ENCODE measurements at regions not wholly inside any gene's neighbourhood (a gene's known extent, or its start where the extent isn't known, plus 50 kb on each side); places are given as distances from the start of the nearest gene placed in this dataset.

DNA sequence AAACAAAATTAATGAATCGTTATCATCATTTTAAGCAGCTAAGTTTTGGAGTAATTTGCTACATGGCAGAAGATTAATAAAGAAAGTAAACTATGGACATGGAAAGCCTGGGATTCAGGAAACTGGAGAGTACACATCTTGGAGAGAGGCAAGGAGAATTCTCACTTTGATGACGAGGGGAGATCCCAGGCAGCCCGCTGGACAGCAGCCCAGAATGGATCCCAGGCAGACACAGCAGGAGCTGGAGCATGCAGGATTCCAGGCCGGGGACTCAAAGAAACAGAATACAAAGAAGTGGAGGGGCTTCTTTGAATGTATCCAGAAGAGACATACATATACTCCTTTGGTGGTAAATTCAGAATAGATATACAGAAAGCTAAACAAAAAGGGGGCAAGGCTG lies 118.0 kb upstream of the ATP6AP2 start:
- TF ChIP-seq CTCF (IDR thresholded peaks at IDR 0.05), result no peak
- no peak for TF ChIP-seq POLR2A (IDR thresholded peaks at IDR 0.05)

All from testis (tissue), 2 donors.